GM18951 (cell line): ENCODE measurements at regions not wholly inside any gene's neighbourhood (a gene's known extent, or its start where the extent isn't known, plus 50 kb on each side); places are given as distances from the start of the nearest gene placed in this dataset.

Source experiments
- POLR2A ChIP-seq: IDR thresholded peaks from 4 replicates; pipeline ENCODE4 v1.6.1; 2011; ENCODE audit warnings: mild to moderate bottlenecking; ENCODE audit not compliant: insufficient read length, insufficient read depth; ENCODE audit errors: extremely low read depth
- in situ Hi-C: fragments of 300-500 bp; cut with MboI; formaldehyde crosslinking; loops from one replicate; pipeline ENCODE4 v1.12.0; 2022; ENCODE audit warnings: low sequenced_read_pairs, mixed read lengths, inconsistent platforms; ENCODE audit not compliant: unreplicated experiment

GRCh38 chr13:111482126-111482525, 161.7 kb downstream of the TEX29 start:
- in situ Hi-C loops, result no loop called here
- TF ChIP-seq POLR2A, result no peak

- no peak for TF ChIP-seq POLR2A
- in situ Hi-C loops, result no loop called here
Measured at GRCh38 chr13:111482806-111483620, 162.6 kb downstream of the TEX29 start.

- no peak for TF ChIP-seq POLR2A
- in situ Hi-C loops, result no loop called here
Measured at GRCh38 chr13:111483621-111483987, 163.2 kb downstream of the TEX29 start.

GRCh38 chr13:111484141-111484925, 163.9 kb downstream of the TEX29 start:
- in situ Hi-C loops, result no loop called here
- no peak for TF ChIP-seq POLR2A

- in situ Hi-C loops, result no loop called here
- no peak for TF ChIP-seq POLR2A
Measured at GRCh38 chr13:111484959-111485358, 164.5 kb downstream of the TEX29 start.

- in situ Hi-C loops, result no loop called here
- TF ChIP-seq POLR2A, result no peak
Measured at GRCh38 chr13:111485491-111486250, 165.2 kb downstream of the TEX29 start.

- in situ Hi-C loops, result no loop called here
- no peak for TF ChIP-seq POLR2A
Measured at GRCh38 chr13:111486331-111486730, 165.9 kb downstream of the TEX29 start.

- in situ Hi-C loops, result no loop called here
Measured at GRCh38 chr13:111486801-111487200, 166.4 kb downstream of the TEX29 start.

GRCh38 chr13:111488486-111489132, 168.2 kb downstream of the TEX29 start:
- TF ChIP-seq POLR2A, result no peak
- in situ Hi-C loops, result no loop called here

More at GRCh38 chr13:111486801-111487200, 166.4 kb downstream of the TEX29 start:
- no peak for TF ChIP-seq POLR2A

- in situ Hi-C loops, result no loop called here
- TF ChIP-seq POLR2A, result no peak
Measured at GRCh38 chr13:111489301-111489700, 168.9 kb downstream of the TEX29 start.

- no peak for TF ChIP-seq POLR2A
- in situ Hi-C loops, result no loop called here
Measured at GRCh38 chr13:111490611-111491010, 170.2 kb downstream of the TEX29 start.

GRCh38 chr13:111491021-111491420, 170.6 kb downstream of the TEX29 start:
- no peak for TF ChIP-seq POLR2A
- in situ Hi-C loops, result no loop called here

- no peak for TF ChIP-seq POLR2A
- in situ Hi-C loops, result no loop called here
Measured at GRCh38 chr13:111491659-111492058, 171.2 kb downstream of the TEX29 start.
